WTC11 (cell line): ENCODE measurements at regions not wholly inside any gene's neighbourhood (a gene's known extent, or its start where the extent isn't known, plus 50 kb on each side); places are given as distances from the start of the nearest gene placed in this dataset.

ENCODE experiments used
- ELF4 ChIP-seq: sonication (generic); formaldehyde crosslinking; IDR thresholded peaks from 2 replicates; pipeline ENCODE4 v1.8.1; 2022; ENCODE audit warnings: low read depth, mild to moderate bottlenecking, moderate library complexity, missing genetic modification reagents
- TF ChIP-seq, protein P1 (sequence below): fragments of 200-600 bp; IDR thresholded peaks from 2 replicates; pipeline ENCODE4 v1.8.0; 2022; ENCODE audit warnings: antibody characterized with exemption

GRCh38 chr6:68080074-68080473 is 555.0 kb upstream of the ADGRB3 start:
- TF ChIP-seq, protein P1, sequence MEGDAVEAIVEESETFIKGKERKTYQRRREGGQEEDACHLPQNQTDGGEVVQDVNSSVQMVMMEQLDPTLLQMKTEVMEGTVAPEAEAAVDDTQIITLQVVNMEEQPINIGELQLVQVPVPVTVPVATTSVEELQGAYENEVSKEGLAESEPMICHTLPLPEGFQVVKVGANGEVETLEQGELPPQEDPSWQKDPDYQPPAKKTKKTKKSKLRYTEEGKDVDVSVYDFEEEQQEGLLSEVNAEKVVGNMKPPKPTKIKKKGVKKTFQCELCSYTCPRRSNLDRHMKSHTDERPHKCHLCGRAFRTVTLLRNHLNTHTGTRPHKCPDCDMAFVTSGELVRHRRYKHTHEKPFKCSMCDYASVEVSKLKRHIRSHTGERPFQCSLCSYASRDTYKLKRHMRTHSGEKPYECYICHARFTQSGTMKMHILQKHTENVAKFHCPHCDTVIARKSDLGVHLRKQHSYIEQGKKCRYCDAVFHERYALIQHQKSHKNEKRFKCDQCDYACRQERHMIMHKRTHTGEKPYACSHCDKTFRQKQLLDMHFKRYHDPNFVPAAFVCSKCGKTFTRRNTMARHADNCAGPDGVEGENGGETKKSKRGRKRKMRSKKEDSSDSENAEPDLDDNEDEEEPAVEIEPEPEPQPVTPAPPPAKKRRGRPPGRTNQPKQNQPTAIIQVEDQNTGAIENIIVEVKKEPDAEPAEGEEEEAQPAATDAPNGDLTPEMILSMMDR: no peak
- no peak for TF ChIP-seq ELF4 (CRISPR knock-in tag)
